C4-2B (cell line): ENCODE measurements at regions not wholly inside any gene's neighbourhood (a gene's known extent, or its start where the extent isn't known, plus 50 kb on each side); places are given as distances from the start of the nearest gene placed in this dataset.

Experiments
- ZFX ChIP-seq: fragments of 450-650 bp; IDR thresholded peaks from 2 replicates; pipeline ENCODE4 v1.6.1; 2017
- TF ChIP-seq, protein P1 (sequence below): fragments of 450-650 bp; conservative IDR thresholded peaks from 2 replicates; pipeline ENCODE4 v1.5.1; 2017; ENCODE audit warnings: mild to moderate bottlenecking

DNA sequence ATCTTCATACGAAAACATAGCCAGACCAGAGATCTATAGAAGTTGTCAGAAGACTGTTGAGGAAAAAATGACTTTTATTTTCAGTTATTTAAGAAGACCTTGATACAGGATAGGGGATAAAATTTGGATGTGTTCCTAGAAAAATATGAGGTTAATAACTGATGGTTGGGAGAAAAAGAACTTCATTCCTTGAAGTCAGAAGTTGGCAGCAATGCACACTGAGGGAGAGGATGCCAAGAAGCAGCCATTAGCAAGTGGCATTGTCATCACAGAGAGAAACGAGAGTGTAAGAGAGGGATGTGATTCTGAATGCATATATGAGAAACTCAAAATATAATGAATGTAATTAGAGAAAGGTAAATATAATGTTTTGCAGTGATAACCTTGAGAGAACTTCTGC is 382.1 kb upstream of the EPHA5 start:
- TF ChIP-seq, protein P1, sequence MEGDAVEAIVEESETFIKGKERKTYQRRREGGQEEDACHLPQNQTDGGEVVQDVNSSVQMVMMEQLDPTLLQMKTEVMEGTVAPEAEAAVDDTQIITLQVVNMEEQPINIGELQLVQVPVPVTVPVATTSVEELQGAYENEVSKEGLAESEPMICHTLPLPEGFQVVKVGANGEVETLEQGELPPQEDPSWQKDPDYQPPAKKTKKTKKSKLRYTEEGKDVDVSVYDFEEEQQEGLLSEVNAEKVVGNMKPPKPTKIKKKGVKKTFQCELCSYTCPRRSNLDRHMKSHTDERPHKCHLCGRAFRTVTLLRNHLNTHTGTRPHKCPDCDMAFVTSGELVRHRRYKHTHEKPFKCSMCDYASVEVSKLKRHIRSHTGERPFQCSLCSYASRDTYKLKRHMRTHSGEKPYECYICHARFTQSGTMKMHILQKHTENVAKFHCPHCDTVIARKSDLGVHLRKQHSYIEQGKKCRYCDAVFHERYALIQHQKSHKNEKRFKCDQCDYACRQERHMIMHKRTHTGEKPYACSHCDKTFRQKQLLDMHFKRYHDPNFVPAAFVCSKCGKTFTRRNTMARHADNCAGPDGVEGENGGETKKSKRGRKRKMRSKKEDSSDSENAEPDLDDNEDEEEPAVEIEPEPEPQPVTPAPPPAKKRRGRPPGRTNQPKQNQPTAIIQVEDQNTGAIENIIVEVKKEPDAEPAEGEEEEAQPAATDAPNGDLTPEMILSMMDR, result no peak
- no peak for TF ChIP-seq ZFX
